PC-3 (cell line): ENCODE measurements at regions not wholly inside any gene's neighbourhood (a gene's known extent, or its start where the extent isn't known, plus 50 kb on each side); places are given as distances from the start of the nearest gene placed in this dataset.

Experiments used
- CTCF ChIP-seq: fragments of 300-600 bp; sonication (generic); conservative IDR thresholded peaks from 2 replicates; pipeline ENCODE4 v1.5.1; 2017; ENCODE audit warnings: antibody characterized with exemption, low read depth, mild to moderate bottlenecking, low read length
- EZH2 ChIP-seq: fragments of 300-600 bp; sonication (generic); IDR thresholded peaks from one replicate; pipeline ENCODE4 v1.6.1; 2017; ENCODE audit warnings: antibody characterized with exemption, mild to moderate bottlenecking, low read length; ENCODE audit not compliant: unreplicated experiment
- EZH2phosphoT487 ChIP-seq: fragments of 300-600 bp; sonication (generic); IDR thresholded peaks from 2 replicates; pipeline ENCODE4 v1.6.1; 2018; ENCODE audit warnings: mild to moderate bottlenecking, antibody characterized with exemption, low read length, borderline replicate concordance

GRCh38 chr6:99867026-99867425 lies 127.0 kb downstream of the MCHR2 start:
- no peak for TF ChIP-seq CTCF
- TF ChIP-seq EZH2: no peak
- TF ChIP-seq EZH2phosphoT487: no peak
